ENCODE measurements at regions not wholly inside any gene's neighbourhood (a gene's known extent, or its start where the extent isn't known, plus 50 kb on each side); places are given as distances from the start of the nearest gene placed in this dataset.

GRCh38 chr4:96205143-96205936 is 365.4 kb downstream of the PDHA2 start:
- H3K4me2 ChIP-seq = no peak overlapping the region
- DNase-seq (ENCODE audit: low spot score) = no peak
- H3K9me2 ChIP-seq (replicated peaks; ENCODE audit: insufficient read depth) = no peaks in the 10 kb centered on the region
- no peak for TF ChIP-seq EZH2 (IDR thresholded peaks at IDR 0.05; ENCODE audit: borderline replicate concordance)
- TF ChIP-seq EZH2phosphoT487 (IDR thresholded peaks at IDR 0.05; ENCODE audit: low read depth, severe bottlenecking, unreplicated experiment) = no peak
- TF ChIP-seq, protein P1, sequence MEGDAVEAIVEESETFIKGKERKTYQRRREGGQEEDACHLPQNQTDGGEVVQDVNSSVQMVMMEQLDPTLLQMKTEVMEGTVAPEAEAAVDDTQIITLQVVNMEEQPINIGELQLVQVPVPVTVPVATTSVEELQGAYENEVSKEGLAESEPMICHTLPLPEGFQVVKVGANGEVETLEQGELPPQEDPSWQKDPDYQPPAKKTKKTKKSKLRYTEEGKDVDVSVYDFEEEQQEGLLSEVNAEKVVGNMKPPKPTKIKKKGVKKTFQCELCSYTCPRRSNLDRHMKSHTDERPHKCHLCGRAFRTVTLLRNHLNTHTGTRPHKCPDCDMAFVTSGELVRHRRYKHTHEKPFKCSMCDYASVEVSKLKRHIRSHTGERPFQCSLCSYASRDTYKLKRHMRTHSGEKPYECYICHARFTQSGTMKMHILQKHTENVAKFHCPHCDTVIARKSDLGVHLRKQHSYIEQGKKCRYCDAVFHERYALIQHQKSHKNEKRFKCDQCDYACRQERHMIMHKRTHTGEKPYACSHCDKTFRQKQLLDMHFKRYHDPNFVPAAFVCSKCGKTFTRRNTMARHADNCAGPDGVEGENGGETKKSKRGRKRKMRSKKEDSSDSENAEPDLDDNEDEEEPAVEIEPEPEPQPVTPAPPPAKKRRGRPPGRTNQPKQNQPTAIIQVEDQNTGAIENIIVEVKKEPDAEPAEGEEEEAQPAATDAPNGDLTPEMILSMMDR (IDR thresholded peaks at IDR 0.05; ENCODE audit: poor library complexity) = no peak
- no peak overlapping the region for H3K27ac ChIP-seq
- H4K20me1 ChIP-seq (ENCODE audit: insufficient read depth, poor library complexity, severe bottlenecking) = no peaks in the 10 kb centered on the region
- no peaks in the 10 kb centered on the region for H3K27me3 ChIP-seq
- WGBS (ENCODE audit: low lambda C conversion rate, missing lambda C conversion rate) = 78% methylated on average over 5 of the region's 5 CpGs
- H3K79me2 ChIP-seq = no peaks in the 10 kb centered on the region
- no peak overlapping the region for H3K4me3 ChIP-seq
- no peaks in the 10 kb centered on the region for H3K4me1 ChIP-seq (ENCODE audit: insufficient read depth)
- no peak overlapping the region for H2AFZ ChIP-seq
- H3K9me3 ChIP-seq (ENCODE audit: low read depth) = no peaks in the 10 kb centered on the region
- no peaks in the 10 kb centered on the region for H3K36me3 ChIP-seq (replicated peaks; ENCODE audit: insufficient read depth, low read depth)

GRCh38 chr4:96227515-96227914 is 387.6 kb downstream of the PDHA2 start:
- TF ChIP-seq, protein P1 (IDR thresholded peaks at IDR 0.05; ENCODE audit: poor library complexity) = no peak
- no peak for TF ChIP-seq EZH2 (IDR thresholded peaks at IDR 0.05; ENCODE audit: borderline replicate concordance)
- no peak for TF ChIP-seq EZH2phosphoT487 (IDR thresholded peaks at IDR 0.05; ENCODE audit: low read depth, severe bottlenecking, unreplicated experiment)
- Histone ChIP-seq H3K4me1 (ENCODE audit: insufficient read depth) (no peaks in the 10 kb centered on the region), H3K9me2 (replicated peaks; ENCODE audit: insufficient read depth) (no peaks in the 10 kb centered on the region), H3K4me2 (no peak overlapping the region), H3K27ac (no peak overlapping the region), H2AFZ (no peak overlapping the region), H3K9me3 (ENCODE audit: low read depth) (no peaks in the 10 kb centered on the region), H3K79me2 (no peaks in the 10 kb centered on the region), H3K4me3 (no peak overlapping the region), H3K27me3 (no peaks in the 10 kb centered on the region), H3K36me3 (replicated peaks; ENCODE audit: insufficient read depth, low read depth) (no peaks in the 10 kb centered on the region), H4K20me1 (ENCODE audit: insufficient read depth, poor library complexity, severe bottlenecking) (no peaks in the 10 kb centered on the region)
- WGBS (ENCODE audit: low lambda C conversion rate, missing lambda C conversion rate) = 93% methylated on average over 5 of the region's 5 CpGs
- DNase-seq (ENCODE audit: low spot score) = no peak

DNA sequence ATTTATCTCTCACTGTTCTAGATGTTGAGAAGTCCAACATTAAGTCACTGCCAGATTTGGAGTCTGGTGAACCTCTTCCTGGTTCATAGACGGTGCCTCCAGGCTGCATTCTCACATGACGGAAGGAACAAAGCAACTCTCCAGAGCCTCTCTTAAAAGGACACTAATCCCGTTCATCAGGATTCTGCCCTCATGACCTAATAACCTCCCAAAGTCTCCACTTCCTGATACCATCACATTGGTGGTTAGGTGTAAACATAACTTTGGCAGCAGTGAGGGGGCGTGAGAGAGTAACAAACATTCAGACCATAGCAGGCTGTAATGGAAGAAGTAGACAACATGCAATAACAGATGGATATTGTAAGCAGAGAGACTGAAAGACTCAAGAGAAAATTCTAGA is 388.6 kb downstream of the PDHA2 start:
- Histone ChIP-seq H3K36me3 (replicated peaks; ENCODE audit: insufficient read depth, low read depth) (no peaks in the 10 kb centered on the region), H3K4me1 (ENCODE audit: insufficient read depth) (no peaks in the 10 kb centered on the region), H3K4me2 (no peak overlapping the region), H4K20me1 (ENCODE audit: insufficient read depth, poor library complexity, severe bottlenecking) (no peaks in the 10 kb centered on the region), H3K9me2 (replicated peaks; ENCODE audit: insufficient read depth) (no peaks in the 10 kb centered on the region), H2AFZ (no peak overlapping the region), H3K27me3 (no peaks in the 10 kb centered on the region), H3K9me3 (ENCODE audit: low read depth) (no peaks in the 10 kb centered on the region), H3K27ac (no peak overlapping the region), H3K4me3 (no peak overlapping the region), H3K79me2 (no peaks in the 10 kb centered on the region)
- DNase-seq (ENCODE audit: low spot score) = no peak
- 66% methylated on average over 4 of the region's 4 CpGs for WGBS (ENCODE audit: low lambda C conversion rate, missing lambda C conversion rate)
- TF ChIP-seq EZH2phosphoT487 (IDR thresholded peaks at IDR 0.05; ENCODE audit: low read depth, severe bottlenecking, unreplicated experiment) = no peak

DNA sequence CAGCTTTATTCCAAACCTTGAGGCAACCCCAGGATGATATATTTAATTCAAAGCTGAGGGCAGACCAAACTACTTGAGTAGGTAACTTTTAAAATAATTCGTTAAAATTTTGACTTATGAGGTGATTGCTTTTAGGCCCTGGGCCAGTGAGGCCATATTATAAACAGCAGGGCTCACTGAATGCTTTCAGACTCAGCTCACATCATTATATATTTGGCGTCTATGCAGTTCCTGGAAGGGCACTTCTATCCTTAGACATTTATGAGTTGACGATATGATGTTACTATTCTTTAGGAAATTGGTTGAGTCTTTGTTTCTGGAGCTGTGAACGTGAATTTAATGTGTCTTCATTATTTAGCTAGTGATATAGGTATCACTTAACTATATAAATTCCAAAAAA is 400.1 kb downstream of the PDHA2 start:
- Histone ChIP-seq H3K4me3 (no peak overlapping the region), H3K9me2 (replicated peaks; ENCODE audit: insufficient read depth) (no peaks in the 10 kb centered on the region), H2AFZ (no peak overlapping the region), H3K79me2 (no peaks in the 10 kb centered on the region), H3K27ac (no peak overlapping the region), H4K20me1 (ENCODE audit: insufficient read depth, poor library complexity, severe bottlenecking) (no peaks in the 10 kb centered on the region), H3K9me3 (ENCODE audit: low read depth) (no peaks in the 10 kb centered on the region), H3K4me2 (no peak overlapping the region), H3K27me3 (no peaks in the 10 kb centered on the region), H3K4me1 (ENCODE audit: insufficient read depth) (no peaks in the 10 kb centered on the region), H3K36me3 (replicated peaks; ENCODE audit: insufficient read depth, low read depth) (no peaks in the 10 kb centered on the region)
- WGBS (ENCODE audit: low lambda C conversion rate, missing lambda C conversion rate) = 65% methylated on average over 4 of the region's 4 CpGs
- TF ChIP-seq EZH2 (IDR thresholded peaks at IDR 0.05; ENCODE audit: borderline replicate concordance) (no peak), EZH2phosphoT487 (IDR thresholded peaks at IDR 0.05; ENCODE audit: low read depth, severe bottlenecking, unreplicated experiment) (no peak)
- TF ChIP-seq, protein P1 (IDR thresholded peaks at IDR 0.05; ENCODE audit: poor library complexity) = no peak
- DNase-seq (ENCODE audit: low spot score) = no peak
